ENCODE measurements at regions not wholly inside any gene's neighbourhood (a gene's known extent, or its start where the extent isn't known, plus 50 kb on each side); places are given as distances from the start of the nearest gene placed in this dataset.
A peak's percentile ranks its signal among the peaks of the same experiment; 100 is the strongest.

DNA sequence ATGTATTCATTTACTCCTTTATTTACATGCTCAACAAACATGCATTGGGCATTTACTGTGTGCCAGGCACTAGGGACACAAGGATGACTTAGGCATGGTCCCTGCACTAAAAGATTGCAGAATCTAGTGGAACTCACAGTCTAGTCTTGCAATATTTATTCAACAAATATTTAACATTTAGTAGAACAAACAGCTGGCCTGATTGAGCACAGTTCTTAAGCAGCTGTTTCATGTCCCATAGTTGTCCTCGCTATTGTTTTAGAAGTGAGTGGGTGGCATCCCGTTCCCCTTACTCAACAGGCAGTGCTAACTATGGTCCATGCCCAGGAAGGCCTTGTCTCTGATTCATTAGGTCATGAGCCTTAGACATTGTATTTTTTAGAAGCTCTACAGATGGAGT lies 459.9 kb upstream of the CADM1 start:
- WGBS: 38% methylated on average over 2 of the region's 2 CpGs
- no peaks in the 10 kb centered on the region for H3K36me3 ChIP-seq (ENCODE audit: control insufficient read depth in 4 of 4, insufficient read depth in 3 of 4, low read depth in 1 of 4, low read length in 3 of 4)
- DNase-seq (ENCODE audit: low spot score): no peak
- no peak overlapping the region for H3K9ac ChIP-seq (ENCODE audit: low read depth in 1 of 2, low read length in 2 of 2)
- H3K9me3 ChIP-seq (ENCODE audit: control insufficient read depth in 4 of 4, low read length in 3 of 4): no peaks in the 10 kb centered on the region
- no peak overlapping the region for H3K4me3 ChIP-seq (ENCODE audit: low read depth in 1 of 3, low read length in 3 of 3)
- TF ChIP-seq JUND (IDR thresholded peaks at IDR 0.05) (peak in 1 of 2 donors; percentile 28), RAD21 (IDR thresholded peaks at IDR 0.05) (peak; percentile 9 to 19), HNF4A (conservative IDR thresholded peaks at IDR 0.05) (peak in 1 of 2 donors; percentile 54), FOXA2 (IDR thresholded peaks at IDR 0.05) (peak; percentile 77), FOXA1 (IDR thresholded peaks at IDR 0.05) (peak; percentile 25), RXRA (IDR thresholded peaks at IDR 0.05) (peak in 1 of 2 donors; percentile 50)
- TF ChIP-seq, protein P1, sequence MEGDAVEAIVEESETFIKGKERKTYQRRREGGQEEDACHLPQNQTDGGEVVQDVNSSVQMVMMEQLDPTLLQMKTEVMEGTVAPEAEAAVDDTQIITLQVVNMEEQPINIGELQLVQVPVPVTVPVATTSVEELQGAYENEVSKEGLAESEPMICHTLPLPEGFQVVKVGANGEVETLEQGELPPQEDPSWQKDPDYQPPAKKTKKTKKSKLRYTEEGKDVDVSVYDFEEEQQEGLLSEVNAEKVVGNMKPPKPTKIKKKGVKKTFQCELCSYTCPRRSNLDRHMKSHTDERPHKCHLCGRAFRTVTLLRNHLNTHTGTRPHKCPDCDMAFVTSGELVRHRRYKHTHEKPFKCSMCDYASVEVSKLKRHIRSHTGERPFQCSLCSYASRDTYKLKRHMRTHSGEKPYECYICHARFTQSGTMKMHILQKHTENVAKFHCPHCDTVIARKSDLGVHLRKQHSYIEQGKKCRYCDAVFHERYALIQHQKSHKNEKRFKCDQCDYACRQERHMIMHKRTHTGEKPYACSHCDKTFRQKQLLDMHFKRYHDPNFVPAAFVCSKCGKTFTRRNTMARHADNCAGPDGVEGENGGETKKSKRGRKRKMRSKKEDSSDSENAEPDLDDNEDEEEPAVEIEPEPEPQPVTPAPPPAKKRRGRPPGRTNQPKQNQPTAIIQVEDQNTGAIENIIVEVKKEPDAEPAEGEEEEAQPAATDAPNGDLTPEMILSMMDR (IDR thresholded peaks at IDR 0.05; ENCODE audit: low read depth, low read length, missing input control): no peak
- TF ChIP-seq, protein P2, sequence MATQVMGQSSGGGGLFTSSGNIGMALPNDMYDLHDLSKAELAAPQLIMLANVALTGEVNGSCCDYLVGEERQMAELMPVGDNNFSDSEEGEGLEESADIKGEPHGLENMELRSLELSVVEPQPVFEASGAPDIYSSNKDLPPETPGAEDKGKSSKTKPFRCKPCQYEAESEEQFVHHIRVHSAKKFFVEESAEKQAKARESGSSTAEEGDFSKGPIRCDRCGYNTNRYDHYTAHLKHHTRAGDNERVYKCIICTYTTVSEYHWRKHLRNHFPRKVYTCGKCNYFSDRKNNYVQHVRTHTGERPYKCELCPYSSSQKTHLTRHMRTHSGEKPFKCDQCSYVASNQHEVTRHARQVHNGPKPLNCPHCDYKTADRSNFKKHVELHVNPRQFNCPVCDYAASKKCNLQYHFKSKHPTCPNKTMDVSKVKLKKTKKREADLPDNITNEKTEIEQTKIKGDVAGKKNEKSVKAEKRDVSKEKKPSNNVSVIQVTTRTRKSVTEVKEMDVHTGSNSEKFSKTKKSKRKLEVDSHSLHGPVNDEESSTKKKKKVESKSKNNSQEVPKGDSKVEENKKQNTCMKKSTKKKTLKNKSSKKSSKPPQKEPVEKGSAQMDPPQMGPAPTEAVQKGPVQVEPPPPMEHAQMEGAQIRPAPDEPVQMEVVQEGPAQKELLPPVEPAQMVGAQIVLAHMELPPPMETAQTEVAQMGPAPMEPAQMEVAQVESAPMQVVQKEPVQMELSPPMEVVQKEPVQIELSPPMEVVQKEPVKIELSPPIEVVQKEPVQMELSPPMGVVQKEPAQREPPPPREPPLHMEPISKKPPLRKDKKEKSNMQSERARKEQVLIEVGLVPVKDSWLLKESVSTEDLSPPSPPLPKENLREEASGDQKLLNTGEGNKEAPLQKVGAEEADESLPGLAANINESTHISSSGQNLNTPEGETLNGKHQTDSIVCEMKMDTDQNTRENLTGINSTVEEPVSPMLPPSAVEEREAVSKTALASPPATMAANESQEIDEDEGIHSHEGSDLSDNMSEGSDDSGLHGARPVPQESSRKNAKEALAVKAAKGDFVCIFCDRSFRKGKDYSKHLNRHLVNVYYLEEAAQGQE (IDR thresholded peaks at IDR 0.05): no peak
- no peaks in the 10 kb centered on the region for H3K27me3 ChIP-seq (ENCODE audit: control insufficient read depth in 4 of 4, insufficient read depth in 4 of 4, low read length in 3 of 4)
- H3K4me1 ChIP-seq (ENCODE audit: control insufficient read depth in 4 of 4, insufficient read depth in 4 of 4, low read length in 3 of 4): peaks cover 0 to 7% (median 2%) of the 10 kb centered on the region in 4 donors
- no peak overlapping the region for H3K27ac ChIP-seq (ENCODE audit: low read depth in 1 of 2, low read length in 2 of 2)

DNA sequence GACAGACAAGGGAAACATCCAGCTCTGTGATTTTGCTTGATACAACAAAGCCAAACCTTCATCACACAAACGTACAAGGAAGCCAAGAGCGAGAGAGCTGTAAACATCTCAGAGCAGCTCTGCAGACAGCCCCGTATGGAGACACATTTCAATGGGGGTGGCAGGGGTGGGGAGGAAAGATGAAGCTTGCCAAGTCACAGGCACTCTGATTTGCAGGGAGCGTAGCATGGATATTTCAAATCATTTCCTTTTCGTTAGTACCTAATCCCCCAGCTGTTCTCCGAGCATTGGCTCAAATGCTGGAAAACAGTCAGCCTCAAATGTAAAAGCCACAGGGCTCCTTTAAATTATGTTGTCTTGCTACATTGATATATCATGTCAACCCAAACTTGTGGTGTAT lies 458.9 kb upstream of the CADM1 start:
- no peak for DNase-seq (ENCODE audit: low spot score)
- Histone ChIP-seq H3K9me3 (ENCODE audit: control insufficient read depth in 4 of 4, low read length in 3 of 4) (no peaks in the 10 kb centered on the region), H3K9ac (ENCODE audit: low read depth in 1 of 2, low read length in 2 of 2) (no peak overlapping the region), H3K27me3 (ENCODE audit: control insufficient read depth in 4 of 4, insufficient read depth in 4 of 4, low read length in 3 of 4) (peaks cover 0 to 2% (median 0%) of the 10 kb centered on the region in 4 donors), H3K27ac (ENCODE audit: low read depth in 1 of 2, low read length in 2 of 2) (no peak overlapping the region), H3K4me1 (ENCODE audit: control insufficient read depth in 4 of 4, insufficient read depth in 4 of 4, low read length in 3 of 4) (peaks cover 0 to 7% (median 2%) of the 10 kb centered on the region in 4 donors), H3K36me3 (ENCODE audit: control insufficient read depth in 4 of 4, insufficient read depth in 3 of 4, low read depth in 1 of 4, low read length in 3 of 4) (no peaks in the 10 kb centered on the region), H3K4me3 (ENCODE audit: low read depth in 1 of 3, low read length in 3 of 3) (no peak overlapping the region)
- WGBS: 60% methylated on average over 6 of the region's 6 CpGs
- TF ChIP-seq RXRA (IDR thresholded peaks at IDR 0.05): no peak
- no peak for TF ChIP-seq YY1 (IDR thresholded peaks at IDR 0.05)

DNA sequence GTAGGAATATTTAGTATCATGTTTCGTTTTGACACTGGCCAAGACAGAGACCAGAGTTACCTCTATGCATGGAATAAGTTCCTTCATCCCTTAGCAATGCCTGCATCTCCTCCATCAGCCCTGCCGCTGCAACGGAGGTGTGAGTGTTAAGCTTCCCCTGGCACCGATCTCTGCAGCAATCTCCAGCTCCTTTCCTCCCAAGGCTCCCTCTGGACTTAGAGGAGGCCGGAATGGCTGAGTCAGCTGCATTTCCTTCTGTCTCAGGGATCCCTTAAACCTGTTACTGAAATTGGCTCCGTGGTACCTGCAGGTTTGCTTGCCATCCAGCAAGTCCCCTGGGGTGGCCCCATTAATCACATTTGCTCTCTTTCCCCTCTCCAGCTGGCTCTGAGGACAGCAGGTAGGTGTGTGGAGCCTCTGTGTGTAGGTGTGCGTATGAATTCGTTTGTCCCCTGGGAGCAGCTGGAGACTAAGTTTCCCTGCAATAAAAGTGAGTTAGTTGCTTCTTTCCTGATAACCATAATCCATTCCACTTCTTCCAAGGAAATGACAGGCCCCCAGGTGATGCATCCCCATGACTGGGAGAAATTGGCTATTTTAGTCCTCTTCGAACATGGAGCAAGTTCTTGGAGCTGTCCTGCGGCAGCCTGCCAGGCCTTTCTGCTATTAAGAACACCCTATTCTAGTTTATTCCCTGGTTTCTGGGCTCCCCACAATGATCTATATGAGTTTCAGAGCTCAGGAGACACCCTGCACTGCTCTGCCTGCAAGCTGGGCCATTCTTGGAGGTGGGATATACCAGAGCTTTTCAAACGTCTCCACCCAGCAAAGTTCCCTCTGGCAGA lies 457.2 kb upstream of the CADM1 start:
- DNase-seq (ENCODE audit: low spot score): no peak
- H3K27me3 ChIP-seq (ENCODE audit: control insufficient read depth in 4 of 4, insufficient read depth in 4 of 4, low read length in 3 of 4): peaks cover 0 to 2% (median 0%) of the 10 kb centered on the region in 4 donors
- WGBS: 60% methylated on average over 11 of the region's 11 CpGs
- H3K27ac ChIP-seq (ENCODE audit: low read depth in 1 of 2, low read length in 2 of 2): no peak overlapping the region
- no peaks in the 10 kb centered on the region for H3K9me3 ChIP-seq (ENCODE audit: control insufficient read depth in 4 of 4, low read length in 3 of 4)
- H3K4me1 ChIP-seq (ENCODE audit: control insufficient read depth in 4 of 4, insufficient read depth in 4 of 4, low read length in 3 of 4): peaks cover 0 to 7% (median 2%) of the 10 kb centered on the region in 4 donors
- no peaks in the 10 kb centered on the region for H3K36me3 ChIP-seq (ENCODE audit: control insufficient read depth in 4 of 4, insufficient read depth in 3 of 4, low read depth in 1 of 4, low read length in 3 of 4)
- H3K9ac ChIP-seq (ENCODE audit: low read depth in 1 of 2, low read length in 2 of 2): no peak overlapping the region
- H3K4me3 ChIP-seq (ENCODE audit: low read depth in 1 of 3, low read length in 3 of 3): no peak overlapping the region
- no peak for TF ChIP-seq HNF4A (conservative IDR thresholded peaks at IDR 0.05)
- TF ChIP-seq, protein P2 (IDR thresholded peaks at IDR 0.05): no peak
- TF ChIP-seq, protein P3, sequence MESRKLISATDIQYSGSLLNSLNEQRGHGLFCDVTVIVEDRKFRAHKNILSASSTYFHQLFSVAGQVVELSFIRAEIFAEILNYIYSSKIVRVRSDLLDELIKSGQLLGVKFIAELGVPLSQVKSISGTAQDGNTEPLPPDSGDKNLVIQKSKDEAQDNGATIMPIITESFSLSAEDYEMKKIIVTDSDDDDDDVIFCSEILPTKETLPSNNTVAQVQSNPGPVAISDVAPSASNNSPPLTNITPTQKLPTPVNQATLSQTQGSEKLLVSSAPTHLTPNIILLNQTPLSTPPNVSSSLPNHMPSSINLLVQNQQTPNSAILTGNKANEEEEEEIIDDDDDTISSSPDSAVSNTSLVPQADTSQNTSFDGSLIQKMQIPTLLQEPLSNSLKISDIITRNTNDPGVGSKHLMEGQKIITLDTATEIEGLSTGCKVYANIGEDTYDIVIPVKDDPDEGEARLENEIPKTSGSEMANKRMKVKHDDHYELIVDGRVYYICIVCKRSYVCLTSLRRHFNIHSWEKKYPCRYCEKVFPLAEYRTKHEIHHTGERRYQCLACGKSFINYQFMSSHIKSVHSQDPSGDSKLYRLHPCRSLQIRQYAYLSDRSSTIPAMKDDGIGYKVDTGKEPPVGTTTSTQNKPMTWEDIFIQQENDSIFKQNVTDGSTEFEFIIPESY (IDR thresholded peaks at IDR 0.05): no peak
- TF ChIP-seq, protein P4, sequence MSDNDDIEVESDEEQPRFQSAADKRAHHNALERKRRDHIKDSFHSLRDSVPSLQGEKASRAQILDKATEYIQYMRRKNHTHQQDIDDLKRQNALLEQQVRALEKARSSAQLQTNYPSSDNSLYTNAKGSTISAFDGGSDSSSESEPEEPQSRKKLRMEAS (IDR thresholded peaks at IDR 0.05): no peak
- no peak for TF ChIP-seq FOXA1 (IDR thresholded peaks at IDR 0.05)
- TF ChIP-seq RAD21 (IDR thresholded peaks at IDR 0.05): no peak
- TF ChIP-seq TAF1 (conservative IDR thresholded peaks at IDR 0.05): no peak
- no peak for TF ChIP-seq JUND (IDR thresholded peaks at IDR 0.05)
- no peak for TF ChIP-seq HNF4G (IDR thresholded peaks at IDR 0.05)
- no peak for TF ChIP-seq GABPA (IDR thresholded peaks at IDR 0.05 in 1 of 2, conservative IDR thresholded peaks at IDR 0.05 in 1 of 2)
